ENCODE measurements at regions not wholly inside any gene's neighbourhood (a gene's known extent, or its start where the extent isn't known, plus 50 kb on each side); places are given as distances from the start of the nearest gene placed in this dataset.

- Histone ChIP-seq H3K4me3 (ENCODE audit: insufficient read depth, low read depth, low read length) (no peak overlapping the region), H4K5ac (ENCODE audit: low read depth, low read length) (peak overlapping the region; percentile 89), H3K79me1 (ENCODE audit: low read depth in 1 of 2, low read length in 2 of 2) (peaks cover 0 to 4% of the 10 kb centered on the region in 2 experiments; a peak in 1 of 4 replicates), H2BK120ac (ENCODE audit: low read depth, low read length) (peak overlapping the region; percentile 33; the same call in 1 of the 2 replicates), H2AFZ (replicated peaks; ENCODE audit: low read length, poor library complexity) (no peak overlapping the region), H3K4me1 (ENCODE audit: control insufficient read depth, insufficient read depth, low read length) (peaks cover 4% of the 10 kb centered on the region), H3K4me2 (ENCODE audit: low read depth, low read length) (no peak overlapping the region), H2BK15ac (ENCODE audit: low read depth, low read length) (no peak overlapping the region), H3K56ac (ENCODE audit: extremely low read depth, insufficient read depth, low read length) (no peak overlapping the region), H3K27me3 (ENCODE audit: control insufficient read depth, insufficient read depth, low read length) (no peaks in the 10 kb centered on the region), H3K9ac (ENCODE audit: low read depth, low read length) (no peak overlapping the region), H4K91ac (ENCODE audit: insufficient read depth, low read depth, low read length) (no peak overlapping the region), H3K14ac (replicated peaks; ENCODE audit: low read depth, low read length) (no peak overlapping the region; the same call in 1 of the 2 replicates), H4K8ac (ENCODE audit: low read depth in 2 of 2, low read length in 2 of 2) (peak overlapping the region in 1 of 2 experiments; percentile 49; a peak in 2 of 4 replicates), H3K36me3 (ENCODE audit: control insufficient read depth, insufficient read depth, low read length) (no peaks in the 10 kb centered on the region), H3K4ac (ENCODE audit: low read depth, low read length) (peak overlapping the region; percentile 25; the same call in 1 of the 2 replicates), H3K27ac (ENCODE audit: insufficient read depth, low read length) (no peak overlapping the region), H2AK9ac (replicated peaks; ENCODE audit: low read depth, low read length, poor library complexity) (no peak overlapping the region), H3K18ac (ENCODE audit: low read depth, low read length) (peak overlapping the region; percentile 72), H3K9me1 (ENCODE audit: insufficient read depth, low read length) (no peaks in the 10 kb centered on the region), H4K20me1 (ENCODE audit: insufficient read depth, low read length) (no peaks in the 10 kb centered on the region), H2AK5ac (ENCODE audit: low read depth, low read length) (peak overlapping the region; percentile 7; the same call in 1 of the 2 replicates), H2BK5ac (ENCODE audit: low read depth, low read length, poor library complexity, severe bottlenecking) (no peak overlapping the region), H2BK20ac (ENCODE audit: low read depth, low read length) (peak overlapping the region; percentile 67), H3K9me3 (ENCODE audit: control insufficient read depth, insufficient read depth, low read length) (peaks cover 3% of the 10 kb centered on the region; the same call in 1 of the 2 replicates), H3K23ac (ENCODE audit: low read depth, low read length) (no peak overlapping the region)
- ChIA-PET POLR2A (ENCODE audit: unreplicated experiment) (no interaction called here), CTCF (interaction anchor here (0.6 kb wide), 1 partner anchor 10 kb away, joined by 3 read pairs; no protein-coding TSS in a partner anchor)
- BruUV-seq (replicated peaks), result no TSS peak
- intact Hi-C loops (cut with micrococcal nuclease), result no loop called here
- TF ChIP-seq SMC3 (IDR thresholded peaks at IDR 0.05; ENCODE audit: low read depth, low read length), result no peak
- TF ChIP-seq RCOR1 (IDR thresholded peaks at IDR 0.05; ENCODE audit: insufficient replicate concordance, low read length), result no peak
- TF ChIP-seq CEBPB (IDR thresholded peaks at IDR 0.05; ENCODE audit: low read depth, low read length), result no peak
- no peak for TF ChIP-seq RAD21 (IDR thresholded peaks at IDR 0.05; ENCODE audit: low read length)
- TF ChIP-seq BHLHE40 (IDR thresholded peaks at IDR 0.05; ENCODE audit: low read depth, low read length), result no peak
- TF ChIP-seq POLR2A (IDR thresholded peaks at IDR 0.05; ENCODE audit: low read depth, low read length), result no peak
- no peak for TF ChIP-seq NFE2L2 (IDR thresholded peaks at IDR 0.05; ENCODE audit: low read depth, low read length)
- no peak for TF ChIP-seq CTCF (conservative IDR thresholded peaks at IDR 0.05; ENCODE audit: low read depth, low read length)
- DNase-seq (no peak), ATAC-seq (ENCODE audit: low read depth) (no peak)
- in situ Hi-C loops (cut with MboI; ENCODE audit: low sequenced_read_pairs), result no loop called here
- no CpG with 5 or more reads among the region's 4 CpGs for WGBS, 2 experiments (ENCODE audit: extremely low coverage in 2 of 2, insufficient read length in 1 of 2)
- dilution Hi-C loops (cut with HindIII; ENCODE audit: low sequenced_read_pairs, unreplicated experiment), result no loop called here
Measured at GRCh38 chr1:178619042-178619927, 105.8 kb upstream of the RALGPS2 start.
